Peyer's patch (tissue), 4 donors: ENCODE measurements at regions not wholly inside any gene's neighbourhood (a gene's known extent, or its start where the extent isn't known, plus 50 kb on each side); places are given as distances from the start of the nearest gene placed in this dataset.

Experiments used
- DNase-seq, 3 donors: peaks; one replicate each; pipeline ENCODE4 v3.0.0-alpha.2; 2017 to 2019
- H3K27ac ChIP-seq, 4 donors: fragments of 200-600 bp; sonication (generic); one replicate each; pipeline ENCODE4 v1.5.1; 2016 to 2019
- H3K27me3 ChIP-seq, 2 donors: fragments of 200-600 bp; sonication (generic); one replicate each; pipeline ENCODE4 v1.5.1; 2019
- H3K36me3 ChIP-seq, 3 donors: fragments of 200-600 bp; sonication (generic); one replicate each; pipeline ENCODE4 v1.5.1; 2016 to 2019
- H3K4me1 ChIP-seq, 4 donors: fragments of 200-600 bp; sonication (generic); one replicate each; pipeline ENCODE4 v1.5.1; 2016 to 2019
- H3K4me3 ChIP-seq, 4 donors: fragments of 200-600 bp; sonication (generic); 1 replicate in 3 of 4; 2 replicates in 1 of 4; pipeline ENCODE4 v1.5.1; 2016 to 2019; ENCODE audit warnings: mild to moderate bottlenecking in 1 of 4
- H3K9me3 ChIP-seq, 4 donors: fragments of 200-600 bp; sonication (generic); one replicate each; pipeline ENCODE4 v1.5.1; 2016 to 2019; ENCODE audit warnings: mild to moderate bottlenecking in 1 of 4
- CTCF ChIP-seq, 6 experiments: fragments of 450-650 bp in 4 of 6; fragments of 200-600 bp in 2 of 6; sonication (generic) in 1 of 6; IDR thresholded peaks; one replicate each; pipeline ENCODE4 v1.5.1; 2017 to 2019; ENCODE audit warnings: antibody characterized with exemption in 6 of 6, mild to moderate bottlenecking in 3 of 6, moderate library complexity in 1 of 6
- POLR2A ChIP-seq, 2 donors: fragments of 450-650 bp; IDR thresholded peaks; one replicate each; pipeline ENCODE4 v1.5.1; 2017; ENCODE audit warnings: antibody characterized with exemption in 2 of 2, mild to moderate bottlenecking in 2 of 2, moderate library complexity in 2 of 2

DNA sequence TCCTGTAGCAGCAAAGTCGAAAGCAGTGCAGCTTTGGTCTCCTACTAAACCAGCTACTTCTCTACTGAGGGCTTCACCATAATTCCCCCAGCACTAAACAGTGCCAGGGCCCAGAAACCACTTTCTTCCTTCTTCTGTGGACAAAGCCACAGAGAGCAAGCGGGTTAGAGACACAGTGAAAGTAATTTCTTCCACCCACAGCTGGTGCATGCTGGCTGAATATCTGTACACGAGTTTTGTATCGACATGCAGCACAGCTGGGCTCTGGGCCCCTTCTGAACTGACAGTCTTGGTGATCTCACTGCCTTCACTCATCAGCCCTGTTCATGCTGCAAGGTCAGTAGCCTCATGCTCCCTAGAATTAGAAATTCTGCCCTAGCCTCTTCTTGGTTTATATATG is 74.0 kb upstream of the SULT1C3 start:
- no peaks in the 10 kb centered on the region for H3K27me3 ChIP-seq
- no peaks in the 10 kb centered on the region for H3K4me1 ChIP-seq
- TF ChIP-seq CTCF (IDR thresholded peaks at IDR 0.05) = no peak
- no peak for TF ChIP-seq POLR2A (IDR thresholded peaks at IDR 0.05)
- H3K27ac ChIP-seq = no peak overlapping the region
- H3K4me3 ChIP-seq = no peak overlapping the region
- H3K9me3 ChIP-seq = no peaks in the 10 kb centered on the region
- no peaks in the 10 kb centered on the region for H3K36me3 ChIP-seq
- DNase-seq = no peak

DNA sequence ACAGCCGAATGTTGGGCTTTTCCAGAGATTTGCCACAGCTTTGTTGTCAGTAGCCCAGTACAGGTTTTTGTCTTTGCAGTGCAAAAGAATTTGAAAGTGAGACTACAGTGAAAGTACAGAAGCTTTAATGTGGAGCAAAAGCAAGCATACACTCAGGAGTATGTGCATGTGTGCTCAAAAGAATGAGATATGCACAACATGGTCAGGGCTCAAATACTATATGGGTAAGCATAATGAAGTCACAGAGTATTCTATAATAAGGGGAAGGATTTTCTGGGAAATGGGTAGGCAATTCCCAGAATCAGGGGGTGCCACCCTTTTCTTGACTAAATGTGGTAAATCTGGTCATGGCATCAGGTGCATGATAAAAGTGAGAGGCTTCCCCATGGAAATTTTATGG is 72.1 kb upstream of the SULT1C3 start:
- Histone ChIP-seq H3K4me3 (no peak overlapping the region), H3K27me3 (no peaks in the 10 kb centered on the region), H3K36me3 (no peaks in the 10 kb centered on the region), H3K27ac (no peak overlapping the region), H3K9me3 (no peaks in the 10 kb centered on the region), H3K4me1 (no peaks in the 10 kb centered on the region)
- no peak for DNase-seq
- TF ChIP-seq CTCF (IDR thresholded peaks at IDR 0.05) (no peak), POLR2A (IDR thresholded peaks at IDR 0.05) (no peak)

- H3K4me3 ChIP-seq = no peak overlapping the region
- H3K36me3 ChIP-seq = no peaks in the 10 kb centered on the region
- TF ChIP-seq POLR2A (IDR thresholded peaks at IDR 0.05) (no peak), CTCF (IDR thresholded peaks at IDR 0.05) (peak in 4 of 6 experiments; percentile 26 to 61 (median 46))
- H3K9me3 ChIP-seq = no peaks in the 10 kb centered on the region
- H3K27ac ChIP-seq = no peak overlapping the region
- H3K27me3 ChIP-seq = no peaks in the 10 kb centered on the region
- no peak for DNase-seq
- H3K4me1 ChIP-seq = no peaks in the 10 kb centered on the region
Observed at GRCh38 chr2:108169982-108170625, 69.7 kb upstream of the SULT1C3 start.

DNA sequence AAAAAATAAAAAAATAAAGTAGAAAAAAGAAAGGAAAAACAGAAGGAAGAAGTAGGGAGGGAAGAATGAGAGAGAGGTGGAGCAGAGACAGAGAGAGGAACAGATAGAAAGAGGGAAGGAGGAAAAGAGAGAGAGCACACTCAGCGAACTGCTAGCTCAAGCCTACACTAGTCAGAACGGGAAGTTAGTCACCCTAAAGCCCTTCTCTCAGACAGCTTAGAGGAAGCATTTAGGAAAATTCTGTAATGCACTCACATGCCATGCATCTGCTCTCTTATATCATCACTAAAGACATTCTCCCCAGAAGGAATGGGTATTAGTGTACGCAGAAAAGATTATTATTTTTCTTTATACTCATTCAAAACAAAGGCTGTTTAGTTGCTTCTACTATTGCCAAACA is 68.1 kb upstream of the SULT1C3 start:
- H3K4me1 ChIP-seq = no peaks in the 10 kb centered on the region
- TF ChIP-seq POLR2A (IDR thresholded peaks at IDR 0.05) (no peak), CTCF (IDR thresholded peaks at IDR 0.05) (no peak)
- H3K4me3 ChIP-seq = no peak overlapping the region
- H3K27me3 ChIP-seq = no peaks in the 10 kb centered on the region
- H3K9me3 ChIP-seq = no peaks in the 10 kb centered on the region
- no peak overlapping the region for H3K27ac ChIP-seq
- H3K36me3 ChIP-seq = no peaks in the 10 kb centered on the region
- no peak for DNase-seq

GRCh38 chr2:108182489-108182888 is 57.3 kb upstream of the SULT1C3 start:
- no peaks in the 10 kb centered on the region for H3K27me3 ChIP-seq
- no peak for DNase-seq
- H3K4me3 ChIP-seq = no peak overlapping the region
- TF ChIP-seq CTCF (IDR thresholded peaks at IDR 0.05) (peak in 2 of 6 experiments; percentile 30 to 35), POLR2A (IDR thresholded peaks at IDR 0.05) (no peak)
- no peaks in the 10 kb centered on the region for H3K4me1 ChIP-seq
- H3K27ac ChIP-seq = no peak overlapping the region
- H3K36me3 ChIP-seq = no peaks in the 10 kb centered on the region
- no peaks in the 10 kb centered on the region for H3K9me3 ChIP-seq

DNA sequence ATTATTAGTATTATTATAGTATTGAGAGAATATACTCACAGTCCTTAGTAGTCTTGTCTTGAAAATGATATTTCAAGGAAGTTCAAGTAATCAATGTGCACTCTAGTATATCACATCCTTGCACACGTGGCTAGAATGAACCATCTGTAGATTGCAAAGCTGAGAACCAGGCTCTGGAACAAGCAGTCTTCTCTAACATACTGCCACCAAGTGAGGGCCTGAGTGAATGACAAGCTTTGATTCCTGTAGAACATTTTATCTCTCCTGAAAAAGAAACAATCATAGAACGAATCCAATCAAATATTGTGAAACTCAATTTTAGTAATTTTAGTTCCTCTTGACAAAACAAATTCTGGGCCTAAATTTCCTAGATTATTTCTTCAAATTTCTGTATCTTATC is 55.3 kb upstream of the SULT1C3 start:
- TF ChIP-seq POLR2A (IDR thresholded peaks at IDR 0.05) (no peak), CTCF (IDR thresholded peaks at IDR 0.05) (peak in 4 of 6 experiments; percentile 22 to 60 (median 55))
- peak in 1 of 3 donors; percentile 48 for DNase-seq
- no peak overlapping the region for H3K4me3 ChIP-seq

More for the DNA sequence above, 55.3 kb upstream of the SULT1C3 start:
- no peaks in the 10 kb centered on the region for H3K9me3 ChIP-seq
- no peaks in the 10 kb centered on the region for H3K4me1 ChIP-seq
- H3K27ac ChIP-seq = no peak overlapping the region
- no peaks in the 10 kb centered on the region for H3K36me3 ChIP-seq
- H3K27me3 ChIP-seq = no peaks in the 10 kb centered on the region
